Osteocyte (in vitro differentiated cells): ENCODE measurements at regions not wholly inside any gene's neighbourhood (a gene's known extent, or its start where the extent isn't known, plus 50 kb on each side); places are given as distances from the start of the nearest gene placed in this dataset.

ENCODE experiments used
- DNase-seq: peaks from one replicate; pipeline ENCODE4 v3.0.0; 2021; ENCODE audit warnings: mixed read lengths; ENCODE audit not compliant: unreplicated experiment; ENCODE audit errors: extremely low spot score
- H3K27ac Mint-ChIP-seq: one replicate; pipeline ENCODE4 v1.8.0; 2021; ENCODE audit warnings: mild to moderate bottlenecking, mixed read lengths; ENCODE audit not compliant: unreplicated experiment
- H3K27me3 Mint-ChIP-seq: one replicate; pipeline ENCODE4 v1.8.0; 2021; ENCODE audit warnings: mixed read lengths; ENCODE audit not compliant: unreplicated experiment
- H3K36me3 Mint-ChIP-seq: one replicate; pipeline ENCODE4 v1.8.0; 2021; ENCODE audit warnings: mixed read lengths; ENCODE audit not compliant: unreplicated experiment
- H3K4me1 Mint-ChIP-seq: one replicate; pipeline ENCODE4 v1.8.0; 2021; ENCODE audit warnings: mixed read lengths; ENCODE audit not compliant: unreplicated experiment
- H3K4me3 Mint-ChIP-seq: one replicate; pipeline ENCODE4 v1.8.0; 2021; ENCODE audit warnings: mild to moderate bottlenecking, moderate library complexity, mixed read lengths; ENCODE audit not compliant: unreplicated experiment
- H3K9me3 Mint-ChIP-seq: one replicate; pipeline ENCODE4 v1.8.0; 2021; ENCODE audit warnings: mixed read lengths; ENCODE audit not compliant: unreplicated experiment
- TF ChIP-seq, protein P1 (sequence below): fragments of 200-600 bp; sonication (generic); IDR thresholded peaks from 2 replicates; pipeline ENCODE4 v1.5.0; 2021; ENCODE audit warnings: antibody characterized with exemption, mild to moderate bottlenecking, moderate library complexity

DNA sequence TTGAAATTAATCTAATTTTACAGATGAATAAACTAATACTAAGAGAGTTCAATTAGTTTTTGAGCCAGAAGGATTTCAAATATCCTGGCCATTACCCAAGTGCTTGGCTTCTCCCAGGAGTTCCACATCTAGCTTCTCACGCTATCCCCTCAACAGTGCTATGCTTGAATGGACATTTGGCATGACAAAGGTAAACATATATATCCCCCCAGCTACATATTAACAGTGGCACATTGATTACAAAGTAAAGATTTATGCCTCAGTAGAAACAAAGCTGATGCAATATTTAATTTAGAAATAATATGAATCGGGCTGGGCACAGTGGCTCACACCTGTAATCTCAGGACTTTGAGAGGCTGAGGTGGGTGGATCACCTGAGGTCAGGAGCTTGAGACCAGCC lies 434.6 kb upstream of the PRMT6 start:
- Mint-ChIP-seq H3K36me3 (no peaks in the 10 kb centered on the region), H3K4me3 (no peak overlapping the region), H3K4me1 (no peaks in the 10 kb centered on the region), H3K9me3 (peaks cover 41% of the 10 kb centered on the region), H3K27ac (no peak overlapping the region), H3K27me3 (no peaks in the 10 kb centered on the region)
- no peak for DNase-seq
- TF ChIP-seq, protein P1, sequence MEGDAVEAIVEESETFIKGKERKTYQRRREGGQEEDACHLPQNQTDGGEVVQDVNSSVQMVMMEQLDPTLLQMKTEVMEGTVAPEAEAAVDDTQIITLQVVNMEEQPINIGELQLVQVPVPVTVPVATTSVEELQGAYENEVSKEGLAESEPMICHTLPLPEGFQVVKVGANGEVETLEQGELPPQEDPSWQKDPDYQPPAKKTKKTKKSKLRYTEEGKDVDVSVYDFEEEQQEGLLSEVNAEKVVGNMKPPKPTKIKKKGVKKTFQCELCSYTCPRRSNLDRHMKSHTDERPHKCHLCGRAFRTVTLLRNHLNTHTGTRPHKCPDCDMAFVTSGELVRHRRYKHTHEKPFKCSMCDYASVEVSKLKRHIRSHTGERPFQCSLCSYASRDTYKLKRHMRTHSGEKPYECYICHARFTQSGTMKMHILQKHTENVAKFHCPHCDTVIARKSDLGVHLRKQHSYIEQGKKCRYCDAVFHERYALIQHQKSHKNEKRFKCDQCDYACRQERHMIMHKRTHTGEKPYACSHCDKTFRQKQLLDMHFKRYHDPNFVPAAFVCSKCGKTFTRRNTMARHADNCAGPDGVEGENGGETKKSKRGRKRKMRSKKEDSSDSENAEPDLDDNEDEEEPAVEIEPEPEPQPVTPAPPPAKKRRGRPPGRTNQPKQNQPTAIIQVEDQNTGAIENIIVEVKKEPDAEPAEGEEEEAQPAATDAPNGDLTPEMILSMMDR: no peak

DNA sequence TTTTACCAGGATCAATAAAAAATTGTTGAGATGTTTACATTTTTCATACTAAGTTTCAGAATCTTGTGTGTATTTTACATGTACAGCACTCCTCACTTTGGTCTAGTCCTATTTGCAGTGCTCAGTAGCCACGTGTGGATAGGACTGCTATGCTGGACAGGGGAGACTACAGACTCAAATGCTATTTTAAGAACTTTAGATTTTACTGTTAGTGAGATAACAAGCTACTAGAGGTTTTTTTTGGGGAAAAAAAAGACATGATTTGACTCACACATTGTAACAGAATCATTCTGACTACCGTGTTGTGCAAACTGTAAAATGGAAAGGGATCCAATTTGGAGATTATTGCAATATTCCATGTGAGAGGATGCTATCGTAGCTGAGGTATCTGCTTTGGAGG lies 418.9 kb upstream of the PRMT6 start:
- Mint-ChIP-seq H3K4me1 (no peaks in the 10 kb centered on the region), H3K27ac (no peak overlapping the region), H3K36me3 (no peaks in the 10 kb centered on the region), H3K4me3 (no peak overlapping the region), H3K9me3 (peaks cover 13% of the 10 kb centered on the region), H3K27me3 (no peaks in the 10 kb centered on the region)
- DNase-seq: no peak
- TF ChIP-seq, protein P1: no peak

DNA sequence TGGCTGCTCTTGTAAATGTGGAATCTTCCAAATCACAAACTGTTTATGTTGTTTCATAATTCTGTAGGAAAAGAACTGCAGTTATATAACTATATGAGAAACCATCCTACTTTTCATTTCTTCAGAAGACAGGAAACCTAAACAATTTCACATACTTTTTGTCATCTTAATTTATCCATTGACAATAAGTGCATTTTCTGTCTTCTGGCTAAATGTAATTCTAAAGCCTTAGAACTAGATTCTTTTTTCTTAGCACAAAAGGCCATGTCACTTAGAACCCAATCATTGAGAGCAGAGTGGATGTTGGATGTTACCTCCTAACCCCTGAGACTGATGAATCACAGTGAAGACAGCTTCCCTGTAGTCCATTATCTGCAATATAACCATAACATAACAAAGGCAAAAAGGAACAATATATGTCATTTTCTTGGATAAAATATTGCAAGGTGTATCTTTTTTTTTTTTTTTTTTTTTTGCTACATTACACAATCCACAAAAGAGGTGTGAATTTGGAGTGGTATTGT lies 410.2 kb upstream of the PRMT6 start:
- Mint-ChIP-seq H3K9me3 (peaks cover 4% of the 10 kb centered on the region), H3K27ac (no peak overlapping the region), H3K4me3 (no peak overlapping the region), H3K4me1 (no peaks in the 10 kb centered on the region), H3K36me3 (no peaks in the 10 kb centered on the region), H3K27me3 (no peaks in the 10 kb centered on the region)
- TF ChIP-seq, protein P1: no peak
- no peak for DNase-seq

DNA sequence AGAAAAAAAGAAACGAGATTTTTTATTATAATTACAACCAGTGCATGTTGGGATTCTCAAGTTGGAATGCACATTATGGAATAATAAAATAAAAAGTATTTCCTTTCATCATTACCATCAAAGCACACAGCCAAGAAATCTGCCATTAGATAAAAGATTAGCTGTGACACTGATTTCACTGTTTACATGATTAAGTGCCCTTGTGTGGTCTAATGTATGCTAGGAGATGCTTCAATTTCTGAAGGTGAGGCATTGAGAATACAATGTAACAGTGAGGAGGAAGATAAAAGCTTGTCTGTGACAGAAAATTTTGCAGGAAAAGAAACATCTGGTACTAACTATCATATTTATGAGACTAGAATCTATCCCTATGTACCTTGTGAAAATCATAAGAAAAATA lies 409.7 kb upstream of the PRMT6 start:
- TF ChIP-seq, protein P1: no peak
- no peaks in the 10 kb centered on the region for H3K36me3 Mint-ChIP-seq
- no peak overlapping the region for H3K4me3 Mint-ChIP-seq
- DNase-seq: no peak
- no peak overlapping the region for H3K27ac Mint-ChIP-seq
- H3K9me3 Mint-ChIP-seq: peaks cover 9% of the 10 kb centered on the region
- no peaks in the 10 kb centered on the region for H3K27me3 Mint-ChIP-seq
- H3K4me1 Mint-ChIP-seq: no peaks in the 10 kb centered on the region

DNA sequence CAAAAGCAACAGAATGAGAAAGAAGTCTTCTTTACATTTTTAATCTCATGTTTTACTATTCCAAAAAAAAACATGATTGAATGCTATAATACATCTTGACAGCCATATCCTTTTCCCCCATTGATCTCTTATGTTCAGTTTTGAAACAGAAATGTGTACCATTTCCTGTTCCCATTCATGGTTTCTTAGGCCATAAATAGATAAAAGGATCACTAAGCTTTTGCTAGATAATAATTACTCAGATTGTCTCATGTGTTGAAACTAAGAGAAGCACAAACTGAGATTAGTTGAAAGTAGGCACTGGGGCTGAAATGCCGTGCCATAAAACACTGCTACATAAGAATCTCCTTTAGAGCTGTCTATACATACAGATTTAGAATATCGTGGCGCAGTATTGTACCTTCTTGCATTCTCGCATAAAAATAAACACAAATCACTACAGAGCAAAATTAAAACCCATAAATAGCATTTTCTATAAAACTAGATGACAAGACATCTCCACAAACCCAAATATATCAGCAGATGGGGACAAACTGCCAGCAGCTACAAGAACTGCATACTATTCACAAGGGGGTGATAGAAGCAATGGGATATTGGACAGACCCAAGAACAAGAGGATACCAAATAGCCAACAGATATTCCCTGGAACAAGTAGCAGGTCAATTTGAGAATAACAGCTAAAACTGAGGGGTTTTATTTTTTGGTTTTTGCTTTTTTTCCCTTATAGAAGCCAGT lies 405.3 kb upstream of the PRMT6 start:
- H3K4me3 Mint-ChIP-seq: no peak overlapping the region
- H3K36me3 Mint-ChIP-seq: no peaks in the 10 kb centered on the region
- H3K9me3 Mint-ChIP-seq: peaks cover 13% of the 10 kb centered on the region
- no peaks in the 10 kb centered on the region for H3K27me3 Mint-ChIP-seq
- no peaks in the 10 kb centered on the region for H3K4me1 Mint-ChIP-seq
- DNase-seq: no peak
- H3K27ac Mint-ChIP-seq: no peak overlapping the region
- TF ChIP-seq, protein P1: no peak
